ENCODE measurements at regions not wholly inside any gene's neighbourhood (a gene's known extent, or its start where the extent isn't known, plus 50 kb on each side); places are given as distances from the start of the nearest gene placed in this dataset.

GRCh38 chr10:6969659-6970058 lies 389.6 kb upstream of the PRKCQ start:
- TF ChIP-seq CTCF (IDR thresholded peaks at IDR 0.05), result no peak
- no peak for TF ChIP-seq POLR2A (IDR thresholded peaks at IDR 0.05)
